Amniotic stem cell (primary cell): ENCODE measurements at regions not wholly inside any gene's neighbourhood (a gene's known extent, or its start where the extent isn't known, plus 50 kb on each side); places are given as distances from the start of the nearest gene placed in this dataset.
"Not testable (repeated sequence)": the region's sequence is repeated elsewhere in the genome, so short reads cannot be mapped to it uniquely, and the experiment has no call there.

ENCODE experiments used
- DNase-seq: peaks from one replicate; lab custom pipeline; 2025; lab: John Stamatoyannopoulos, UW

DNA sequence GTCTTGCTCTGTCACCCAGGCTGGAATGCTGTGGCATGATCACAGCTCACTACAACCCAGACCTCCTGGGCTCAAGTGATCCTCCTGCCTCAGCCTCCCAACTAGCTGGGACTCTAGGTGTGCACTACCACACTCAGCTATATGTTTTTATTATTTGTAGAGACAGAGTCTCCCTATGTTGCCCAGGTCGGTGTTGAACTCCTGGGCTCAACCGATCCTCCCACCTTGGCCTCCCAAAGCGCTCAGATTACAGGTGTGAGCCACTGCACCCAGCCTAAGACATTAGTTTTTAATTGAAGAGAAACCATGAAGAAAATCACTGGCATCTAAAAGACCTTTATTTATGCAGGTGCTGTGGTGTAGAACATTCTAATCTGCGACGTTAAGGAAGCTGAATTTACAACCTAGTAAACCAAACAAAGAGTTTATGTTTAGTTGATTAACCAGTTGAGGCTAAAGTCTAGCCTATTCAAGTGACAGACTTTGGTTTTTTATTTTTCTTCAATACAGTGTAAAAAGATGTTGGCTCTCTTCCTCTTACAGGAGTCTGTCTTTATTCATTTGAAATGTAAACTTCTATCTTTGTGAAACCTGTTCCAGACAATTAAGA, 52.5 kb upstream of the NBL1 start:
- no peak for DNase-seq

DNA sequence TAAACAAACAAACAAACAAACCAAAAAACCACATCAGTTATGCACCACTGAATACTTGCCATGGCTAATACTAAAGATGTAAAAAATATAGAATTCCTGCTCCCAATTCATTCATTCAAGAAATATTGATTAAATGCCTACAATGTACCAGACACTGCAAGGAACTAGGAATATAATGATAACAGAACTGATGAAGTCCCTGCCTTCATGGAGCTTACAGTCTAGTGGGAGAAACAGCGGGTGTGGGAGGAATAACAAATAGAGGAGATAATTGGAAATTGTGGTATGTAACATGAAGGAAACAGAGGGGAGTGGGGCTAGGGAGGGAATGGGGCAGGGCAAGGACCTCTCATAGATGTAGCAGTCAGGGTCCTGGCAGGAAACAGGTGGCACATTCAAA, 58.6 kb upstream of the NBL1 start:
- DNase-seq, result no peak

DNA sequence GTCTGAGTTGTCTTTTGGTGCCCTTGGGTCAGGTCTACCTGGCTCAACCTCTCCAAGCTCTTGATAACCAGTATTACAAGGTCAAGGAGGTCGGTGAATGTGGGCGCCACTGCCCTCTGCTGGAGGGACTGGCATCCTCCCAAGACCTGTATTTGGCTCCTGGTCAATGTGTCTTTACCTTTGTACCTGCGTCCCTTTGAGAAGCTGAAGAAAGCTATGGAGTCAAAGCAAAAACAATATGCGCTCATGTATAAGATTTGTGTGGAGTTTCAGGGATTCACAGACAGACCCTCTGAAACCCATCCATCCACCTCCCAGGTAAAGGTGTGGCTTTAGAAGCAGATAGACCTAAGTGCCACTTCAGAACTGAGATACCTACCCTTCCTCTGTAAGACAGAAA, 61.8 kb upstream of the NBL1 start:
- DNase-seq, result no peak

DNA sequence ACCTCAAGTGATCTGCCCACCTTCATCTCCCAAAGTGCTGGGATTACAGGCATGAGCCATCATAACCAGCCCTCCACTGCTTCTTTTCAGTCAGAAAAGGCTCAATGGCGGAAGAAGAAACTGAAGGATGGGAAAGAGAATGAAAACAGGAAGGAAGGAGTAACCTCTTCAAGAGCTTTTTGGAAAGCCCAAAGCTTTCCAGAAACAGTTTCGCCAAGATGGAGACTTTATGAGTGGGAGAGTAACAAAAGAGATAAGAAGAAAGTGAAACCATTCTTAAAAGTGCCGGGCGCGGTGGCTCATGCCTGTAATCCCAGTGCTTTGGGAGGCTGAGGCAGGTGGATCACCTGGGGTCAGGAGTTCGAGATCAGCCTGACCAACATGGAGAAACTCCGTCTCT, 62.7 kb upstream of the NBL1 start:
- no peak for DNase-seq

DNA sequence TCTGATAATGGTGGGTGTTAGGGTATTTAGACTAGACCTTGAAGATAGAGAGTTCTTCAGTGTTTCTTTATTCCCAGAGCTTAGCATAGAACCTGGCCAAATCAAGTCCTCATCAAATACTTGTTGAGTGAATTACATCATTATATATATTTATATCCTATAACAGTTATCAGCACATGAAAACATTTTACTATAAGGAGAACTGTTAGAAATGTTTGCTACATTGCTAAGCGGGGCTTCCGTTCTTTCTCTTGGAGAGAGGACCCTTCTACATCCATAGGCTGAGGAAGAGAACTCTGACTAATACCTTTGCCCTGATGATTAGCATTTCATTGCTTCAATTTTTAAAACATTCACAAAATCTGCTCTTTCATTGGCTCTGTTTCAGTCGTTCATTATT, 66.5 kb upstream of the NBL1 start:
- DNase-seq, result no peak

DNA sequence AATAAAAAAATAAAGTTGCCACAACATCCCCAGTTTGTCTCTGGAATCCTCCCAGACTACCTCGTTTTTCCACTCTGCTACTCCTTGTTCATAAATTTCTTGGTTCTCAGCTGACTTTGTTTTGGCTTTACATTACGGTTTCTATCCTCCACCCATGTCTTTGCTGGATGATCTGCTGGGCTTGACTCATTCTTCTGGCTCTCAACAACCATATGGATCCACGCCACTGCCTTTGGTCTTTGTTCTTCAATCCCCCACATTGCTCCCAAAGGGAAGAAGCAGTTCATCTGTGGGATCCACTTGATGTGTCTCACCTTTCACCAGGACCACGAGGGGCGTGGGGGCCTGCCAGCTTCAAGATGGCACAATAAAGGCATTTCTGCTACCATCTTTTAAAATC, 67.1 kb upstream of the NBL1 start:
- DNase-seq, result no peak

DNA sequence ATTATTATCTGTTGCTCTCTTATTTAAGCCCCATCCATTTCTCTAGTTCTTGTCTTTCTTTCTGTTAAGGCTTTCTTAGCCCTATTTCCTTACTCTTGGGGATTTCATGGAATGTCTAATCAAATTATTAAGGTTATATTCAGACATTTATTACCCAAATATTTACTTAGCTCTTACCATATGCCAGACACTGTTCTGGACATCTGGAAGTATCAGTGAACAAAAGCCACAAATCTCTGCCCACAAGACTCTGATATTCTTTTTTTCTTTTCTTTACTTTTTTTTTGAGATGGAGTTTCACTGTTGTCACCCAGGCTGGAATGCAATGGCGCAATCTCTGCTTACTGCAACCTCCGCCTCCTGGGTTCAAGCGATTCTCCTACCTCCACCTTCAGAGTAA, 74.3 kb upstream of the NBL1 start:
- DNase-seq, result no peak

DNA sequence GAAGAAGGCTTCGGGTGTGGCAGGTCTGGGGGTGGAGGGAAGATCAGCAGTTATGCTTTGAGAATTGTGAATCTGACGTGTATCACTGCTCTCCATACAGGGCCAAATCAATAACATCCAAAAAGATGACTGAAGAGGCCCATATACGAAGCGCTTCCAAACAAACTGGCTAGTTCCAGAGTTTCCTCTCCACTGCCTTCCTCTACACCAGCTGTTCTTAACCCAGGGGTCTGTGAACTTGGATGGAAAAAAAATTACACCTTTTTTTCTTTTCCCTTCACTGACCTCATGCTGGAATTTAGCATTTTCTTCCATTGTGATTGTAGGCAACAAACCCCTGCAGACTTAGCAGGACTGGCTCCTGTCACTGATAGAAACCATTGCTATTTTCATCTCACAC, 77.1 kb upstream of the NBL1 start:
- DNase-seq, result no peak

DNA sequence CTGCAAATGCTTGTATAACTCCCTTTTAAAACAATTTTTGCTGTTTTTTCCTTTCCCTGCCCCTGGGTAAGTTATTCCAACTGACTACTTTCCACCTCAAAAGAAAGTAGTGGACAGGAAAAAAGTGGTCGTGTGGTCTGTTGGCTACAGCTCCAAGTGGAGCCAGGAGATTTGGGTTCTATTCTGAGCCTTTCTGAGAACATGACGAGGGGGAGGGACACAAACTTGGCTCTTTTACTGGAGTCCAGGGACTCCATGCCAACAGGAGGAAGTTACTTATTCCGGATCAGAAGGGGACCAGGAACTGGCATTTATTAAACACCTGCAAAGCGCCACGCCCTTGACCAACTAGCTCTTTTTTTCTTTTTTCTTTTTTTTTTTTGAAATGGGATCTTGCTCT, 79.0 kb upstream of the CAPZB start:
- DNase-seq, result no peak

DNA sequence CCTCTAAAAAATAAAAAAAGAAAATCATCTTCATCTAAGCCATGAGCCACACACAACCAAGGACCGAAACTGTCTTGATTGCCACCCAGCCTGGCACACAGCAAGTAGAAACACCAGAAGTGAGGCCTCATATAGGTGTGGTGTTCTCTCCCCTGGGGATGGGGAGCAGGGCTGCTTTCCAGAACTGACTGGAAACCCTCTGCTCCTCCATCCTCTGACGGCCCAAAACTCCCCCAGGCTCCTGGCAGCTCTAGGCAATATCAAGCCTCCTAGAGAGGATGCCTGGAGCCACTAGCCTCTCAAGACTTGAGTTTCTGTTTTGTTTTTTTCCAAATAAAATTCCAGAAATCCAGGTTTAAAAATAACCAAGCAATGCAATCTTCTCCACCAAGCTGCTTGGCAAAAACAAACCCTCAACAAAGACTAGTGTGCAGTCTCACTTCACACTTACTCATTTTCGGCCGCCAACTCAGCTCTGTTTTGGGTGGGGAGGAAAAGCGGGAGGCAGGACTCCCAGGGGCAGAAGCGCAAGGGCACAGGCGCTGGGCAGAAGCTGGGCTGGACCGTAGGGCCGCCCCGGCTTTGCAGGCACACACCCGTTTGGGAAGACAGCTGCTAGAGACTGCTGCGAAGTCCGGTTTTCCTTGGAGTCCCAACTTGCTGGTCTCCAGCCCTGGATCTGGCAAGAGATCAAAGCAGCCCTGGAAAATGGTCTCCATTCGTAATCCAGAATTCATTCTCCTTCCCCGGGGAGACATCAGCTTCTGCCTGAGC, 78.2 kb upstream of the CAPZB start:
- peak; percentile 30 for DNase-seq

DNA sequence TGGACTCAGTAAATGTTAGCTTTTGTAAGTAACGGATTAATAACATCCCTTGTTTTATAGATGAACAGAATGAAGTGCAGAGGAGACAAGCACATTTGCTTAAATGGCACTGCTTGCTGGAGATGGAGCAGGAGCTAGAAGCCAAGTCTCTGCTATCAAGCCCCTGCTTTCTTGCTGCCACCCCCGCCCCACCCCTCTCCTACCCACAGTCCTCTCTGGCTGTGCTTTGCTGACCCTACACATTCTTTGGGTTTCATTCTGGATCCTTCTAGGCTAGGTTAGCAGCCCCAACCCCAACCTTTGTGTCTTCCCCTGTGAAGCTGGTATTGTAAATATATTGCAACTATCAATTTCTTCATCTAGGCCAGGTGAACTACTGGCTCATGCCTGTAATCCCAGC, 77.5 kb upstream of the CAPZB start:
- DNase-seq, result no peak

DNA sequence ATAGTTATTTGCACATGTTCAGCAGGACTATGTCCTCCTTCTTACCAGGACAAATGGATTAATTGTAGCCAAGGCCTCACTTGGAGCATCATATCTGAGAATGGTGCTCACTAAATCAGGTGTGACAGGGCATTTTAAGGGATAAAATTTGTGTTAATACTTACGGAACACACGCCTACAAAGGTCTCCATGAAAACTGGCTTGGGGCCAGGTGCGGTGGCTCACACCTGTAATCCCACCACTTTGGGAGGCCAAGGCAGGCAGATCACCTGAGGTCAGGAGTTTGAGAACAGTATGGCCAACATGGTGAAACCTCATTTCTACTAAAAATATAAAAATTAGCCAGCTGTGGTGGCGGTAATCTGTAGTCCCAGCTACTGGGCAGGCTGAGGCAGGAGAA, 75.1 kb upstream of the CAPZB start:
- DNase-seq, result no peak

DNA sequence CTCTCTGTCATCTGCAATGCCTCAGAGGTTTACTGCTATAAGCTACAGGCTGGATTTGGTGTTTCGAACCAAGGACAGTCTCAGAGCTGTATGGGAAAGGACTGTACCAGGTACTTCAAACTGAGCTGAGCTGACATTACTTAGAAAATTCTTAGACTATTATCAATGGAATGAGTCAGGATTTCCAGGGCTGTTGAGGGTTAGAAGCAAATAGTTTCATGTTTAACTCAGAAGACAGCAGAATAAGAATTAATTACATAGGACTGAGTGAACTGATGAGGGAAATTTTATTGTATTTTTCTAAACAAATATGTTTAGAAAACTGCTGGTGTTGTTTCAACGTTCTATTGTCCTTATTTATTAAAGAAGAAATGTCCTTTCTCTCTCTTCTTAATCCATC, 74.3 kb upstream of the CAPZB start:
- DNase-seq, result peak; percentile 88

DNA sequence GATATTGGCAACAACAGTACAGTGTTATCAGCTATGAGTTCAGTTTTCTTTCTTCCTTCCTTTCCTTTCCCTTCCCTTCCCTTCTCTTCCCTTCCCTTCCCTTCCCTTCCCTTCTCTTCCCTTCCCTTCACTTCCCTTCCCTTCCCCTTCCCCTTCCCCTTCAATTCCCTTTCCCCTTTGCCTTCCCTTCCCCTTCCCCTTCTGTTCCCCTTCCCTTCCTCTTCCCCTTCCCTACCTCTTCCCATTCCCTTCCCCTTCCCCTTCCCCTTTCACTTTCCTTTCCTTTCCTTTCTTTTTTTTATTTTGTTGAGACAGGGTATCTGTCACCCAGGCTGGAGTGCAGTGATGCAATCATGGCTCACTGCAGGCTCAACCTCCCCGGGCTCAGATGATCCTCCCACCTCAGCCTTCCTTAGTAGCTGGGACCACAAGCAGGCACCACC, 72.3 kb upstream of the CAPZB start:
- DNase-seq, result no peak

DNA sequence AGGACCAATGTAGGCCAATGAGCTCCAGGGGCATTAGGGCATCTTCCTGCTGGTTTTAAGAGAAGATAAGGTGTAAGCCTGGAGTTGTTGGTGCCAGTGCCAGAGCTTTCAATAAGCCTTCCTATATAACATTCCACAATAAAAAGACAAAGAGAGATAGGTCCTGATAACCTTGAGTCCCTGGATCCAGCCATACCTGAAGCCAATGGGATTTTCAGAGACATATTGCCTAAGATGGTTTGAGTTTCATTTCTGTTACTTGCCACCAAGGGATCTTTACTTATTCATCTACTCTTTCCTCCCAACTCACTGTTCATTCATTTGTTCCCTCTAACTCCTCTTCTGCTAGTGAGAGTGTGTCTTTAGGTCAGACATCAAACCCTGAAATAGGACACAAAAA, 68.8 kb upstream of the CAPZB start:
- no peak for DNase-seq

DNA sequence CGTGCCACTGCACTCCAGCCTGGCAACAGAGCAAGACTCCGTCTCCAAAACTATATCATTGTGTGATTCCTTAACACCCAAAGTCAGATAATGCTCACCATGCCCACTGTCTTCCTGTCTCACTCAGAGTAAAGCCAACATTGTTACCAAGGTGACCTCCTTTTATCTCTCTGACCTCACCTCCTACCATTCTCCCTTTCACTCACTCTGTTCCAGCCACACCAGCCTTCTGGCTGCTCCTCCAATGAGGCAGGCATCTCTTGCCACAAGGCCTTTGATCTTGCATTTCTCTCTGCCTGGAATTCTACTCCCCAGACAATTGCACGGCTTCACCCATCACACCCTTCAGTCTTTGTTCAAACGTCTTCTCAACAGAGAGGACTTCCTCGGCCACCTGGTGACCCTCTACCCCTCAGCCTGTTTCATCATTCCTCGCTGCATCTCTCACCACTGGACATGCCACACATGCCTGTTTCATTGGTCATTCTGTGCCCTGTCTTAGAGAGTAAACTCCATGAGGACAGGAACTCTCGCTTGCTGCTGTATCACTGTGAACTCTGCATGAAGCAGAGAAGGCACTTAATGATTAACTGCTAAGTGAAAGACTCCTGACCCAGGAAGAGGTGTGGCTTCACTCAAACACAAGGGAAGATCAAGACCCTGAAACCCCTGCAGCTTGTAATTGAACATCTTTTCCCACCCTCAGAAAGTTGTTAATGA, 67.1 kb upstream of the CAPZB start:
- DNase-seq, result no peak

DNA sequence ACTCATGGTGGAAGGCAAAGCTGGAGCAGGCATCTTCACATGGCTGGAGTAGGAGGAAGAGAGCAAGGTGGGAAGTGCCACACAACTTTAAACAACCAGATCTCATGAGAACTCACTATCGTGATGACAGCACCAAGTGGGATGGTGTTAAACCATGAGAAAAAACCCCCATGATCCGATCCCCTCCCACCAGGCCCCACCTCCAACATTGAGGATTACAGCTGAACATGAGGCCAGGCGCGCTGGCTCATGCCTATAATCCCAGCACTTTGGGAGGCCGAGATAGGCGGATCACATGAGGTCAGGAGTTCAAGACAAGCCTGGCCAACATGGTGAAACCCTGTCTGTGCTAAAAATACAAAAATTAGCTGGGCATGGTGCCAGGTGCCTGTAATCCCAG, 66.5 kb upstream of the CAPZB start:
- not testable (repeated sequence) for DNase-seq

DNA sequence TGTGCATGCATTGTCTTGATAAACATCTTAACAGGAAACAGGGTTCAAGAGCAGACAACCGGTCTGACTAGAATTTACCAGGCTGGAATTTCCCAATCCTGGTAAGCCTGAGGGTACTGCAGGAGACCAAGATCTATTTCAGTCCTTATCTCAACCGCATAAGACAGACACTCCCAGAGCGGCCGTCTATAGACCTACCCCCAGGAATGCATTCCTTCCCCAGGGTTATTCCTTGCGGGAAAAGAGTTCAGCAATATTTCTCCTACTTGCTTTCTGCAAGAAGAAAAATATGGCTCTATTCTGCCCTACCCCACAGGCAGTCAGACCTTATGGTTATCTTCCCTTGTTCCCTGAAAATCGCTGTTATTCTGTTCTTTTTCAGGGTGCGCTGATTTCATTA, 65.1 kb upstream of the CAPZB start:
- DNase-seq, result not testable (repeated sequence)

DNA sequence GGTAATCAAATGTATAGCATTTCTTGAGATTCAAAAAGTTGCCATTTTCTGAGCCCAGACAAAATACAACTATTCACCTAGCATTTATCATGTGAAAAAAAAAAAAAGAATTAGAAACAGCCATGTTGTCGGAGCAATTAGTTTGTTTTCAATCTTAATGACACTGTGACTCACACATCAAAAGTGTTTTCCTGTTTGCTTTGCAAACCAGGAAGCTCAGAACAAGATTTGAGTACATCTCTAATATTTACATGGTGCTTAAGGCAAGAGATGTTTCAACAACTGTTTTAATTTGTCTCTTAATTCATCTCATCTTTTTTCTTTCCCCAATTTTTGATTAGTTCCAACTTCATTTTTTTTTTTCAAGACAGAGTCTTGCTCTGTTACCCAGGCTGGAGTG, 62.5 kb upstream of the CAPZB start:
- DNase-seq, result no peak

DNA sequence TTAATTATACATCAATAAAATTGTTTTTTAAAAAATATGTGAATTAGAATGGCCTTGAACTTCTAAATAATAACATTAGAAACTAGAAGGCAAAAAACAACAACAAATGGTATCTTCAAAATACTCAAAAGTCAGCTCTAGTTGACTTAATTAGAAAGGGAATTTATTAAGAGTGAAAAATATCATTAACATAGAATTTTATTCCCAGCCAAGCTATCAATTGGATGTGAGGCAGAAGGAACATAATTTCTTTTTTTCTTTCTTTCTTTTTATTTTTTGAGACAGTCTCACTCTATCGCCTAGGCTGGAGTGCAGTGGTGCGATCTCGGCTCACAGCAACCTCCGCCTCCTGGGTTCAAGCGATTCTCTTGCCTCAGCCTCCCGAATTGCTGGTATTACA, 51.2 kb upstream of the CAPZB start:
- DNase-seq, result no peak

DNA sequence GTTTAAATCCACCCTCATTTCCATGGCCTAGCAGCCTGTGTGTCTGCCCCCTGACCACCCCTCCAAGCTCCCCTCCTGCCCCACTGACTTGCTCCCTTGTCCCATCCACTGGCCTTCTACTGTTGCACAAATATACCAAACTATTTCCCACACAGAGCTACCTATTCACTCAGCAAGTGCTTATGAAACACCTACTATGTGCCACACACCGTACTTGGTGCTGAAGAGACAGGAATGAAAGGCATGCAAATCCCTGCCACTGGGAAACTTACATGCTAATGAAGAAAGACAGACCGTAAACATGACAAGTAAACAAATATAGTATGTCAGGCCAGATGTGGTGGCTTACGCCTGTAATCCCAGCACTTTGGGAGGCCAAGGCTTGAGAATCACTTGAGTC, 49.9 kb upstream of the CAPZB start:
- DNase-seq, result no peak
